SK-N-SH treated with all-trans-retinoic acid at 6 μM for 48 hours (cell line): ENCODE measurements at regions not wholly inside any gene's neighbourhood (a gene's known extent, or its start where the extent isn't known, plus 50 kb on each side); places are given as distances from the start of the nearest gene placed in this dataset.

Experiments
- ISL1 ChIP-seq: fragments of 250-450 bp; sonication (Bioruptor Pico); IDR thresholded peaks from 2 replicates; pipeline ENCODE4 v2.1.2; 2022; ENCODE audit warnings: mild to moderate bottlenecking, moderate library complexity
- TCF4 ChIP-seq: fragments of 250-450 bp; sonication (Bioruptor Pico); IDR thresholded peaks from 2 replicates; pipeline ENCODE4 v1.8.0; 2021; ENCODE audit warnings: mild to moderate bottlenecking, moderate library complexity, borderline replicate concordance
- ZFP3 ChIP-seq: fragments of 250-450 bp; sonication (Bioruptor Pico); IDR thresholded peaks from 2 replicates; pipeline ENCODE4 v1.5.0; 2020; ENCODE audit warnings: mild to moderate bottlenecking, moderate library complexity
- TF ChIP-seq, protein P1 (sequence below): fragments of 250-450 bp; sonication (Bioruptor Pico); IDR thresholded peaks from 2 replicates; pipeline ENCODE4 v1.8.0; 2020; ENCODE audit warnings: mild to moderate bottlenecking, moderate library complexity, borderline replicate concordance
- TF ChIP-seq, protein P2 (sequence below): fragments of 250-450 bp; sonication (Bioruptor Pico); IDR thresholded peaks from 2 replicates; pipeline ENCODE4 v1.5.1; 2021; ENCODE audit warnings: mild to moderate bottlenecking, moderate library complexity

DNA sequence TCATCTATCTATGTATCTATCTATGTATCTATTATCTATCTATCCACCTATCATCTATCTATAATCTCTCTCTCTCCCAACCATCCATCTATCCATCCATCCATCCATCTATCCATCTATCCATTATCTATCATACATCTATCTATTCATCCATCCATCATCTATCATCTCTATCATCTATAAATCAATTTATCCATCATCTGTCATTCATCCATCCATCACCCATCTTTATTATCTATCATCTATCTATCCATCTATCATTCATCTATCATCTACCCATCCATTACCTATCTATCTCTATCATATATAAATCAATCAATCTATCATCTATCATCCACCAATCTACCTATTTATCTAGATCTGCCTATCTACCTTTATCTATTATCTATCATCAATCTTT, 69.4 kb upstream of the PPP2R3B start:
- TF ChIP-seq, protein P1, sequence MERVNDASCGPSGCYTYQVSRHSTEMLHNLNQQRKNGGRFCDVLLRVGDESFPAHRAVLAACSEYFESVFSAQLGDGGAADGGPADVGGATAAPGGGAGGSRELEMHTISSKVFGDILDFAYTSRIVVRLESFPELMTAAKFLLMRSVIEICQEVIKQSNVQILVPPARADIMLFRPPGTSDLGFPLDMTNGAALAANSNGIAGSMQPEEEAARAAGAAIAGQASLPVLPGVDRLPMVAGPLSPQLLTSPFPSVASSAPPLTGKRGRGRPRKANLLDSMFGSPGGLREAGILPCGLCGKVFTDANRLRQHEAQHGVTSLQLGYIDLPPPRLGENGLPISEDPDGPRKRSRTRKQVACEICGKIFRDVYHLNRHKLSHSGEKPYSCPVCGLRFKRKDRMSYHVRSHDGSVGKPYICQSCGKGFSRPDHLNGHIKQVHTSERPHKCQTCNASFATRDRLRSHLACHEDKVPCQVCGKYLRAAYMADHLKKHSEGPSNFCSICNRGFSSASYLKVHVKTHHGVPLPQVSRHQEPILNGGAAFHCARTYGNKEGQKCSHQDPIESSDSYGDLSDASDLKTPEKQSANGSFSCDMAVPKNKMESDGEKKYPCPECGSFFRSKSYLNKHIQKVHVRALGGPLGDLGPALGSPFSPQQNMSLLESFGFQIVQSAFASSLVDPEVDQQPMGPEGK, result no peak
- TF ChIP-seq, protein P2, sequence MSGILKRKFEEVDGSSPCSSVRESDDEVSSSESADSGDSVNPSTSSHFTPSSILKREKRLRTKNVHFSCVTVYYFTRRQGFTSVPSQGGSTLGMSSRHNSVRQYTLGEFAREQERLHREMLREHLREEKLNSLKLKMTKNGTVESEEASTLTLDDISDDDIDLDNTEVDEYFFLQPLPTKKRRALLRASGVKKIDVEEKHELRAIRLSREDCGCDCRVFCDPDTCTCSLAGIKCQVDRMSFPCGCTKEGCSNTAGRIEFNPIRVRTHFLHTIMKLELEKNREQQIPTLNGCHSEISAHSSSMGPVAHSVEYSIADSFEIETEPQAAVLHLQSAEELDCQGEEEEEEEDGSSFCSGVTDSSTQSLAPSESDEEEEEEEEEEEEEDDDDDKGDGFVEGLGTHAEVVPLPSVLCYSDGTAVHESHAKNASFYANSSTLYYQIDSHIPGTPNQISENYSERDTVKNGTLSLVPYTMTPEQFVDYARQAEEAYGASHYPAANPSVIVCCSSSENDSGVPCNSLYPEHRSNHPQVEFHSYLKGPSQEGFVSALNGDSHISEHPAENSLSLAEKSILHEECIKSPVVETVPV (CRISPR knock-in tag), result no peak
- TF ChIP-seq ISL1 (no peak), ZFP3 (no peak), TCF4 (CRISPR knock-in tag) (no peak)
